Mesenchymal stem cell (in vitro differentiated cells and primary cell): ENCODE measurements at regions not wholly inside any gene's neighbourhood (a gene's known extent, or its start where the extent isn't known, plus 50 kb on each side); places are given as distances from the start of the nearest gene placed in this dataset.

Source experiments
- DNase-seq: peaks from one replicate; pipeline ENCODE4 v3.0.0-alpha.2; 2013
- H2AFZ ChIP-seq: one replicate; pipeline ENCODE4 v1.6.1; 2013; ENCODE audit warnings: low read depth, mild to moderate bottlenecking, control low read depth, inconsistent platforms, low read length, moderate library complexity
- H2AK5ac ChIP-seq: 2 replicates; pipeline ENCODE4 v1.6.1; 2013; ENCODE audit warnings: low read length, moderate library complexity, mild to moderate bottlenecking, inconsistent platforms; ENCODE audit not compliant: severe bottlenecking
- H2BK120ac ChIP-seq: one replicate; pipeline ENCODE4 v1.6.1; 2013; ENCODE audit warnings: low read depth, mild to moderate bottlenecking, inconsistent platforms, low read length, moderate library complexity
- H2BK12ac ChIP-seq, 2 experiments: one replicate each; pipeline ENCODE4 v1.6.1; 2013; ENCODE audit warnings: inconsistent platforms in 2 of 2, low read length in 2 of 2, mild to moderate bottlenecking in 2 of 2, moderate library complexity in 2 of 2, control low read depth in 1 of 2
- H2BK15ac ChIP-seq: one replicate; pipeline ENCODE4 v1.6.1; 2013; ENCODE audit warnings: mild to moderate bottlenecking, low read depth, inconsistent platforms; ENCODE audit not compliant: poor library complexity, severe bottlenecking
- H2BK5ac ChIP-seq: 2 replicates; pipeline ENCODE4 v1.6.1; 2013; ENCODE audit warnings: low read depth, mild to moderate bottlenecking, low read length, control low read depth, inconsistent platforms; ENCODE audit not compliant: poor library complexity, severe bottlenecking
- H3K14ac ChIP-seq, 2 experiments: one replicate each; pipeline ENCODE4 v1.6.1; 2013; ENCODE audit warnings: inconsistent platforms in 2 of 2, low read length in 2 of 2, control low read depth in 1 of 2, mild to moderate bottlenecking in 1 of 2, moderate library complexity in 1 of 2
- H3K18ac ChIP-seq, 2 experiments: one replicate each; pipeline ENCODE4 v1.6.1; 2013; ENCODE audit warnings: inconsistent platforms in 2 of 2, low read length in 2 of 2, control low read depth in 1 of 2, low read depth in 1 of 2, mild to moderate bottlenecking in 1 of 2
- H3K23ac ChIP-seq, 2 experiments: one replicate each; pipeline ENCODE4 v1.6.1; 2013; ENCODE audit warnings: inconsistent platforms in 2 of 2, low read length in 2 of 2, mild to moderate bottlenecking in 2 of 2, moderate library complexity in 2 of 2, control low read depth in 1 of 2
- H3K27ac ChIP-seq: 2 replicates; pipeline ENCODE4 v1.5.1; 2013; ENCODE audit warnings: mild to moderate bottlenecking, moderate library complexity, low read length, control low read depth, inconsistent platforms; ENCODE audit not compliant: poor library complexity, severe bottlenecking
- H3K27me3 ChIP-seq, 2 experiments: 2 replicates each; pipeline versions ENCODE4 v1.6.1 to v1.7.0; 2013; ENCODE audit warnings: low read length in 2 of 2, mild to moderate bottlenecking in 2 of 2, moderate library complexity in 2 of 2, control low read depth in 1 of 2, inconsistent platforms in 1 of 2; ENCODE audit not compliant: control insufficient read depth in 1 of 2, insufficient read depth in 1 of 2
- H3K36me3 ChIP-seq, 2 experiments: 2 replicates each; pipeline versions ENCODE4 v1.6.1 to v1.7.0; 2013; ENCODE audit warnings: low read length in 2 of 2, control low read depth in 1 of 2, inconsistent platforms in 1 of 2, low read depth in 1 of 2, mild to moderate bottlenecking in 1 of 2; ENCODE audit not compliant: insufficient read depth in 2 of 2, control insufficient read depth in 1 of 2
- H3K4ac ChIP-seq, 2 experiments: one replicate each; pipeline ENCODE4 v1.6.1; 2013; ENCODE audit warnings: inconsistent platforms in 2 of 2, low read length in 2 of 2, mild to moderate bottlenecking in 2 of 2, moderate library complexity in 2 of 2, control low read depth in 1 of 2, low read depth in 1 of 2
- H3K4me1 ChIP-seq: 2 replicates; pipeline ENCODE4 v1.6.1; 2013; ENCODE audit warnings: low read depth, low read length, control low read depth; ENCODE audit not compliant: control insufficient read depth, insufficient read depth
- H3K4me2 ChIP-seq: 2 replicates; pipeline ENCODE4 v1.6.1; 2013; ENCODE audit warnings: low read length, mild to moderate bottlenecking, inconsistent platforms; ENCODE audit not compliant: poor library complexity, severe bottlenecking
- H3K4me3 ChIP-seq, 2 experiments: 2 replicates each; pipeline versions ENCODE4 v1.5.1 to v1.7.0; 2013; ENCODE audit warnings: low read length in 2 of 2, mild to moderate bottlenecking in 2 of 2, control low read depth in 1 of 2, low read depth in 1 of 2; ENCODE audit not compliant: insufficient read depth in 1 of 2
- H3K79me1 ChIP-seq: replicated peaks from 2 replicates; pipeline ENCODE4 v1.6.1; 2013; ENCODE audit warnings: mild to moderate bottlenecking, control low read depth, low read length, inconsistent platforms; ENCODE audit not compliant: poor library complexity, severe bottlenecking
- H3K9ac ChIP-seq: 2 replicates; pipeline ENCODE4 v1.7.0; 2013; ENCODE audit warnings: mild to moderate bottlenecking, low read length, moderate library complexity
- H3K9me3 ChIP-seq: 2 replicates; pipeline ENCODE4 v1.7.0; 2013; ENCODE audit warnings: mild to moderate bottlenecking, low read length; ENCODE audit not compliant: control insufficient read depth
- H4K8ac ChIP-seq: one replicate; pipeline ENCODE4 v1.6.1; 2013; ENCODE audit warnings: inconsistent platforms, mild to moderate bottlenecking, low read length, moderate library complexity
- H4K91ac ChIP-seq: one replicate; pipeline ENCODE4 v1.6.1; 2013; ENCODE audit warnings: mild to moderate bottlenecking, low read length, inconsistent platforms
- WGBS: methylation state at CpG from one replicate; pipeline ENCODE4 v1.1.7; 2013; ENCODE audit warnings: mixed read lengths; 5-methylcytosine and 5-hydroxymethylcytosine counted together

DNA sequence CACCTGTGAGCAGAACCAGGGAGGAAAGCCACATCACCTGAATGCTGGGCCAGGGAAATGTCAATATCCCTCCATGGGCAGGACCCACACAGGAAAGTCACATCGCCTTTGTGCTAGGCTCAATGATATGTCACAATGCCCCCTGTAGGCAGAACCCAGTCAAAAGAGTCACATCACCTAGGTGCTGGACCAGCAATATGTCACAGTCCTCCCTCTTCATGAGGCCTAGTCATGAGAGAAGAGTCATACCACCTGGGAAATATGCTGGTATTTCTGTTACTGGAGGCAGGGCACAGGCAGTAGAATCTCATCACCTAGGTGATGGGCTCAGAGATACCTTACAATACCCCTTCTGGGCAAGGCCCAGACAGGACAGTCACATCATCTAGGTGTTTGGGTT lies 1843.4 kb downstream of the TP53TG3F start:
- H3K4ac ChIP-seq, result no peak overlapping the region

DNA sequence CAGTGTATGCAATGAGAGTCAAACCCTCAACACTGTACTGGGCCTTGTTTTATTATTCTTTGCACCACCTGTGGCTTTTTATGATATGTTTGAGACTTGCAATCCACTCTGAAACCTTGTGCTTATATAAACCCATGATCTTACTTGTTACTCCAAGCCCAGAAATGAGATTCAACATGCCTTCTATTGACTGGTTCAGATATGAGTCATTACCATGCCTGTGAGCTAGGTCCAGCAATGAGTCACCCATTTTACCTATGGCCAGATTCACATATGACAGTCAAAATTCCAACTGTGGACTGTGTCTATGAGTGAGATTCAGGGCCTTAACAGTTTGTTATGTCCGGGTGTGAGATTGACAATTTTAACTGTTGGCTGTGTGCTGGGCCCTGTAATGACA lies 1846.1 kb downstream of the TP53TG3F start:
- H3K9me3 ChIP-seq, result no peaks in the 10 kb centered on the region
- no peak overlapping the region for H2AFZ ChIP-seq
- H2BK15ac ChIP-seq, result no peak overlapping the region
- H3K18ac ChIP-seq, result no peak overlapping the region
- H2AK5ac ChIP-seq, result no peak overlapping the region
- no peaks in the 10 kb centered on the region for H3K4me1 ChIP-seq
- no peaks in the 10 kb centered on the region for H3K27me3 ChIP-seq
- DNase-seq, result no peak
- no peak overlapping the region for H3K23ac ChIP-seq
- H2BK12ac ChIP-seq, result no peak overlapping the region
- no peaks in the 10 kb centered on the region for H3K79me1 ChIP-seq
- no peak overlapping the region for H3K27ac ChIP-seq
- no peak overlapping the region for H3K9ac ChIP-seq
- no peak overlapping the region for H3K4me2 ChIP-seq
- no peak overlapping the region for H2BK120ac ChIP-seq
- H3K4me3 ChIP-seq, result no peak overlapping the region
- H4K91ac ChIP-seq, result no peak overlapping the region
- H3K36me3 ChIP-seq, result no peaks in the 10 kb centered on the region
- H3K4ac ChIP-seq, result no peak overlapping the region
- no peak overlapping the region for H4K8ac ChIP-seq
- WGBS, result no CpG with 5 or more reads among the region's 1 CpG
- no peak overlapping the region for H2BK5ac ChIP-seq
- H3K14ac ChIP-seq, result no peak overlapping the region

More for the DNA sequence above, 1843.4 kb downstream of the TP53TG3F start:
- Histone ChIP-seq H2BK15ac (no peak overlapping the region), H3K79me1 (no peaks in the 10 kb centered on the region), H3K23ac (no peak overlapping the region), H3K9ac (no peak overlapping the region), H3K36me3 (no peaks in the 10 kb centered on the region), H3K18ac (no peak overlapping the region), H3K9me3 (no peaks in the 10 kb centered on the region), H3K27me3 (no peaks in the 10 kb centered on the region), H4K91ac (no peak overlapping the region), H3K4me3 (no peak overlapping the region), H2AK5ac (no peak overlapping the region), H3K4me2 (no peak overlapping the region), H2BK5ac (no peak overlapping the region), H2BK120ac (no peak overlapping the region), H3K14ac (no peak overlapping the region), H3K27ac (no peak overlapping the region), H2BK12ac (no peak overlapping the region), H2AFZ (no peak overlapping the region), H3K4me1 (no peaks in the 10 kb centered on the region), H4K8ac (no peak overlapping the region)
- WGBS, result 62% methylated on average over 1 of the region's 1 CpG
- no peak for DNase-seq

DNA sequence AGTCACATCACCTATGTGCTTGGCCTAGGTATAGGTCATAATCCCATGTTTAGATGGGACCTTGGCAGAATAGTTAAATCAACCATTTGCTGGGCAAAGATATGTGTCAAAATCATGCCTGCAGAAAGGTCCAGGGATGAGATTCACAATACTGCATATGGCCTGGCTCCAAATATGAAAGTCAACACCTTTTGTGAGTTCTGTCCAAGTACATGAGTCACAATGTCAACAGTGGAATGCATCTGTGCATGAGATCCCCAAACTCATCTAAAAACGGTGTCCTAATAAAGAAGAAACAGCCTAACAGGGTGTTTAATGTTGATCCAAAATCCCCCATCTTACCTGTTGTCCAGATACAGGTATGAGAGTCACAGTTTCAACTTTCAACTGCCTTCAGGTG lies 1847.5 kb downstream of the TP53TG3F start:
- Histone ChIP-seq H3K27me3 (no peaks in the 10 kb centered on the region), H4K91ac (no peak overlapping the region), H4K8ac (no peak overlapping the region), H3K4ac (no peak overlapping the region), H2BK5ac (no peak overlapping the region), H3K4me2 (no peak overlapping the region), H2AFZ (no peak overlapping the region), H3K9me3 (no peaks in the 10 kb centered on the region), H3K14ac (no peak overlapping the region), H3K23ac (no peak overlapping the region), H3K79me1 (no peaks in the 10 kb centered on the region), H2AK5ac (no peak overlapping the region), H3K9ac (no peak overlapping the region), H2BK12ac (no peak overlapping the region), H3K4me1 (no peaks in the 10 kb centered on the region), H2BK120ac (no peak overlapping the region), H2BK15ac (no peak overlapping the region), H3K18ac (no peak overlapping the region), H3K27ac (no peak overlapping the region), H3K4me3 (no peak overlapping the region), H3K36me3 (no peaks in the 10 kb centered on the region)
- DNase-seq, result no peak
- WGBS, result 12% methylated on average over 1 of the region's 1 CpG

DNA sequence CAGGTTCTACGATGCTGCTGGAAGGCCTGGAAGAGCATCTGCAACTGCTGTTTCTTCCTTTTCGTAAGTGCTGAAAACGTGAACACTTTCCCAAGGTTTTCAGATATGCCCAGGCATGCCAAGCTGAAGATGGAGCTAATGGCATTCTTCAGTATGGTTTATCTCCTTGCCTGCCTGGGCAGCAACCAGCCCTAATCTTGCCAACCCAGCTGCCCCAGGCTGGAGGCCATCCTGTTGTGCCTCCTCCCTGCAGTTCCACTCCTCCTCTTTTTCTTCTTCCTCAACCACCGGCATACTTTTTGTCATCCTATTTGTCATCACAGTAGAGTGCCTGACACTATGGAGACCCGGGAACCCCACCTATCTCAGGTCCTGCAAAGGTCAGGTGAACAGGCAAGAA lies 1849.3 kb downstream of the TP53TG3F start:
- Histone ChIP-seq H3K4me1 (no peaks in the 10 kb centered on the region), H4K8ac (no peak overlapping the region), H2BK5ac (no peak overlapping the region), H2BK120ac (no peak overlapping the region), H3K23ac (no peak overlapping the region), H3K14ac (no peak overlapping the region), H3K9me3 (no peaks in the 10 kb centered on the region), H3K36me3 (no peaks in the 10 kb centered on the region), H2AK5ac (no peak overlapping the region), H2BK12ac (no peak overlapping the region), H2BK15ac (no peak overlapping the region), H4K91ac (no peak overlapping the region), H3K9ac (no peak overlapping the region), H3K27me3 (no peaks in the 10 kb centered on the region), H3K4me2 (no peak overlapping the region), H3K4me3 (no peak overlapping the region), H3K79me1 (no peaks in the 10 kb centered on the region), H3K27ac (no peak overlapping the region), H3K4ac (no peak overlapping the region), H3K18ac (no peak overlapping the region), H2AFZ (no peak overlapping the region)
- 61% methylated on average over 5 of the region's 5 CpGs for WGBS
- DNase-seq, result no peak
